K562 (cell line): ENCODE measurements at regions not wholly inside any gene's neighbourhood (a gene's known extent, or its start where the extent isn't known, plus 50 kb on each side); places are given as distances from the start of the nearest gene placed in this dataset.
A peak's percentile ranks its signal among the peaks of the same experiment; 100 is the strongest.

Experiments
- EGR1 ChIP-seq: fragments of 450-650 bp; conservative IDR thresholded peaks from 2 replicates; pipeline ENCODE4 v1.6.1; 2017; ENCODE audit warnings: mild to moderate bottlenecking
- ELK3 ChIP-seq: fragments of 450-650 bp; formaldehyde crosslinking; IDR thresholded peaks from 2 replicates; pipeline ENCODE4 v1.4.0; 2020; ENCODE audit warnings: mild to moderate bottlenecking
- EP300 ChIP-seq: IDR thresholded peaks from 2 replicates; pipeline ENCODE4 v1.6.1; 2012; ENCODE audit warnings: low read length, improper control_type of control experiment
- HCFC1 ChIP-seq: IDR thresholded peaks from 2 replicates; pipeline ENCODE4 v1.6.1; 2012; ENCODE audit warnings: low read depth, low read length, improper control_type of control experiment
- JUNB ChIP-seq: fragments of 450-650 bp; formaldehyde crosslinking; conservative IDR thresholded peaks from 2 replicates; pipeline ENCODE4 v1.4.0; 2020; ENCODE audit warnings: mild to moderate bottlenecking
- KLF10 ChIP-seq: fragments of 250-450 bp; sonication (Bioruptor Pico); IDR thresholded peaks from 2 replicates; pipeline ENCODE4 v1.6.1; 2021; ENCODE audit warnings: matching md5 sums
- NCOA4 ChIP-seq: fragments of 450-650 bp; IDR thresholded peaks from 2 replicates; pipeline ENCODE4 v1.6.1; 2018; ENCODE audit warnings: mild to moderate bottlenecking; ENCODE audit not compliant: partially characterized antibody
- NCOR1 ChIP-seq: fragments of 450-650 bp; IDR thresholded peaks from 2 replicates; pipeline ENCODE4 v1.6.1; 2016; ENCODE audit warnings: mild to moderate bottlenecking, moderate library complexity
- PHF21A ChIP-seq: fragments of 450-650 bp; IDR thresholded peaks from 2 replicates; pipeline ENCODE4 v1.6.1; 2017; ENCODE audit warnings: low read depth, borderline replicate concordance
- POLR2AphosphoS2 ChIP-seq: IDR thresholded peaks from 2 replicates; pipeline ENCODE4 v1.6.1; 2012; ENCODE audit warnings: low read length, improper control_type of control experiment
- SNIP1 ChIP-seq: fragments of 450-650 bp; IDR thresholded peaks from 2 replicates; pipeline ENCODE4 v1.7.1; 2017; ENCODE audit warnings: low read depth, mild to moderate bottlenecking
- SRSF7 ChIP-seq: fragments of 200-400 bp; formaldehyde crosslinking; optimal IDR thresholded peaks from 2 replicates; pipeline ENCODE3; 2017; ENCODE audit warnings: mild to moderate bottlenecking, low read depth, low read length
- XRCC4 ChIP-seq: IDR thresholded peaks from one replicate; pipeline ENCODE4 v1.6.1; 2011; ENCODE audit not compliant: insufficient read depth, insufficient read length; ENCODE audit errors: extremely low read depth
- ZBTB5 ChIP-seq: fragments of 450-650 bp; IDR thresholded peaks from 2 replicates; pipeline ENCODE4 v1.6.1; 2017; ENCODE audit warnings: antibody characterized with exemption
- ZFX ChIP-seq: sonication (generic); formaldehyde crosslinking; IDR thresholded peaks from 2 replicates; pipeline ENCODE4 v1.8.0; 2022; ENCODE audit warnings: mild to moderate bottlenecking, missing genetic modification reagents, moderate library complexity
- ZNF224 ChIP-seq: sonication (generic); formaldehyde crosslinking; IDR thresholded peaks from 2 replicates; pipeline ENCODE4 v1.8.0; 2022; ENCODE audit warnings: mild to moderate bottlenecking, missing genetic modification reagents
- ZNF23 ChIP-seq: fragments of 250-450 bp; sonication (Bioruptor Pico); IDR thresholded peaks from 2 replicates; pipeline ENCODE4 v1.4.0; 2020; ENCODE audit warnings: mild to moderate bottlenecking
- ZNF274 ChIP-seq: IDR thresholded peaks from 2 replicates; pipeline ENCODE4 v1.6.1; 2011; ENCODE audit warnings: low read depth, mild to moderate bottlenecking, low read length, moderate library complexity, borderline replicate concordance
- ZNF280A ChIP-seq: fragments of 450-650 bp; IDR thresholded peaks from 2 replicates; pipeline ENCODE4 v1.6.1; 2018; ENCODE audit warnings: mild to moderate bottlenecking, low read depth; ENCODE audit not compliant: partially characterized antibody
- ZNF280B ChIP-seq: fragments of 250-450 bp; sonication (Bioruptor Pico); IDR thresholded peaks from 2 replicates; pipeline ENCODE4 v1.5.1; 2021; ENCODE audit warnings: mild to moderate bottlenecking
- ZNF282 ChIP-seq: sonication (generic); formaldehyde crosslinking; IDR thresholded peaks from 2 replicates; pipeline ENCODE4 v1.8.1; 2023; ENCODE audit warnings: missing genetic modification reagents
- ZNF398 ChIP-seq: fragments of 250-450 bp; sonication (Bioruptor Pico); IDR thresholded peaks from 2 replicates; pipeline ENCODE4 v1.8.0; 2021; ENCODE audit warnings: moderate library complexity, mild to moderate bottlenecking, inconsistent platforms

- TF ChIP-seq NCOR1 = no peak
- no peak for TF ChIP-seq ZBTB5
- TF ChIP-seq ZNF280A = no peak
- no peak for TF ChIP-seq NCOA4
- no peak for TF ChIP-seq KLF10
- TF ChIP-seq EP300 = 0 out of 2 replicates have a peak, but pooled peaks have one; percentile 13
- peak; percentile 41; the same call in 1 of the 2 replicates for TF ChIP-seq PHF21A
- no peak for TF ChIP-seq ZNF280B
- no peak for TF ChIP-seq ZNF224 (CRISPR knock-in tag)
- TF ChIP-seq HCFC1 = no peak
- TF ChIP-seq EGR1 = peak; percentile 77
- TF ChIP-seq POLR2AphosphoS2 = no peak
- no peak for TF ChIP-seq JUNB (CRISPR knock-in tag)
- TF ChIP-seq ZFX (CRISPR knock-in tag) = peak; percentile 93
- no peak for TF ChIP-seq SRSF7
- no peak for TF ChIP-seq SNIP1
- TF ChIP-seq XRCC4 = no peak
- no peak for TF ChIP-seq ELK3 (CRISPR knock-in tag)
- no peak for TF ChIP-seq ZNF274
- no peak for TF ChIP-seq ZNF398
- no peak for TF ChIP-seq ZNF23 (CRISPR knock-in tag)
- TF ChIP-seq ZNF282 (CRISPR knock-in tag) = no peak
Measured at GRCh38 chr2:64767670-64768468, 114.2 kb upstream of the SERTAD2 start (continued).
